Stimulated activated memory B cell treated with anti-CD40 and anti-IgM and Interleukin-4, amounts not matched to agents 10 μg/mL and 1 μg/mL and 100 μg/mL, for 72 hours (primary cell): ENCODE measurements at regions not wholly inside any gene's neighbourhood (a gene's known extent, or its start where the extent isn't known, plus 50 kb on each side); places are given as distances from the start of the nearest gene placed in this dataset.

Experiments
- ATAC-seq: fragments of 150-1000 bp; cut with Tn5 transposase; 2 replicates; pipeline ENCODE4 v1.10.0; 2021
- H3K27ac Mint-ChIP-seq: one replicate; pipeline ENCODE4 v1.8.0; 2022; ENCODE audit warnings: mild to moderate bottlenecking, mixed read lengths
- H3K27me3 Mint-ChIP-seq: one replicate; pipeline ENCODE4 v1.8.0; 2022; ENCODE audit warnings: mixed read lengths
- H3K36me3 Mint-ChIP-seq: one replicate; pipeline ENCODE4 v1.8.0; 2022; ENCODE audit warnings: mixed read lengths
- H3K4me1 Mint-ChIP-seq: one replicate; pipeline ENCODE4 v1.8.0; 2022; ENCODE audit warnings: mixed read lengths
- H3K4me3 Mint-ChIP-seq: one replicate; pipeline ENCODE4 v1.8.0; 2022; ENCODE audit warnings: mild to moderate bottlenecking, moderate library complexity, mixed read lengths
- H3K9me3 Mint-ChIP-seq: one replicate; pipeline ENCODE4 v1.8.0; 2022; ENCODE audit warnings: mixed read lengths

DNA sequence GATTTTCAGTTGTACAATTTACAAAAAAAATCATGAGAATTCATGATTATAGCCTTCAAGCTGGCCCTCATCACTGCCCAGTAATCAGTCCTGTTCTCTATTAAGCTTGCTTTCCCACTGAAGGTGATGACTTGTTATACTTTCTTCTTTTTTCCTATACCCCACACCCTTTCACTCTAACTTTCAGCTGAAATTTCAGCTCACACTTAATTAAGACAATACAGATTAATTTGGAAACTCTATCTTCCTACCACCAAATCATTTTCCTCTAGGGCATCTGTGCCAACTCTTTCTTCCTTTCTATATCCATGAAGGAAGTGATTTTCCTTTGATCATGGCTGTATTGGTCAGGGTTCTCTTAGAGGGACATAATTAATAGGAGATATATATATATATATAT lies 449.9 kb downstream of the CD109 start:
- Mint-ChIP-seq H3K4me3 (no peak overlapping the region), H3K4me1 (no peaks in the 10 kb centered on the region), H3K27me3 (no peaks in the 10 kb centered on the region), H3K36me3 (no peaks in the 10 kb centered on the region), H3K27ac (no peak overlapping the region), H3K9me3 (peaks cover 4% of the 10 kb centered on the region)
- ATAC-seq: no peak

DNA sequence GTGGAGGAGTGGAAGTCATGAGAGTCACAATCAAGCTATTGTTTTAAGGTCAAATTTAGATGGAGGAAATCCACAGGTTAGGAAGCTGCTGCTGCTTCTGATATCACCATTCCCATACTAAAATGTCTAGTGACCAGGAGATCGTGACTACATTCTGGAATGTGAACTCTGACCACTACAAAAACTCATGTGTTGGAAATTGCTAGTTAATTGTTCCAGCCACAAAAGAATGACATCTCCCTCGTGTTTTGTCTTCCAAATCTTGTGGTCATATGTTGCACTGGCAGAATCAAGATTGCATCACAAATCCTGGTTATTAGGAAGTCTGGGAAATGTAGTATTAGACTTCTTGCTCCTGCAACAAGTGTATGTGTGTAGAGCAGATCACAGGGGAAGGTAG lies 441.9 kb downstream of the CD109 start:
- Mint-ChIP-seq H3K4me1 (no peaks in the 10 kb centered on the region), H3K27me3 (no peaks in the 10 kb centered on the region), H3K27ac (no peak overlapping the region), H3K9me3 (peaks cover 10% of the 10 kb centered on the region), H3K4me3 (no peak overlapping the region), H3K36me3 (no peaks in the 10 kb centered on the region)
- no peak for ATAC-seq

DNA sequence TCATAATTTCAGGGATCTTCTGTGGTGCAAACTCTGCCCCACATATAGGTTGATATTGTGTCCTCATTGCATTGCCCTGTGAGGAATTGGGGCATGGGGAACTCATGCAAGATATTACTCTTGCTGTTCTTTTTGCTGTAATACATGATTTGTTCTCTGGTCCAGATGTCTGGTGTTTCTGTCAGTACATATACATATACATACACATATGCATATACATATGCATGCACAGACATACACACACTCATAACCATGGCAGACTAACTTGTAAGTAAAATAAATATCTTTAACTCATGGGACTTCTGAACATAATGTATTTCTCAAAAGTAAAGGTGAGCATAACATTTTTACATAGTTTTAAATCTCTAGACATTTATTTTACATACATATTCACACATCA lies 438.3 kb downstream of the CD109 start:
- no peak for ATAC-seq

DNA sequence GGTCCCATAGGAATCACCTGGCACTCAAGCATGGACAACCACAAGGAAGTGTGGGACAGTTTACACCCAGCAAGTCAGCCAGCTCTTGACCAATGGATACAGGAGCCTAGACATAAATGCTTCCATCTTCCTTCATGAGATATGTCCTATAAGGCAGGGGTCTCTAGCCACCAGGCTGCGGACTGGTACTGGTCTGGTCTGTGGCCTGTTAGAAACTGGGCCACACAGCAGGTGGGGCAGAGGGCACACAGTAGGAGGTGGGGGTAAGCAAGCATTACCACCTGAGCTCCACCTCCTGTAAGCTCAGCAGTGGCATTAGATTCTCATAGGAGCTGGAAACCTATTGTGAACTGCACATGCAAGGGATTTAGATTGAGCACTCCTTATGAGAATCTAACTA lies 437.1 kb downstream of the CD109 start:
- Mint-ChIP-seq H3K27me3 (no peaks in the 10 kb centered on the region), H3K9me3 (peaks cover 5% of the 10 kb centered on the region), H3K4me1 (no peaks in the 10 kb centered on the region), H3K36me3 (no peaks in the 10 kb centered on the region), H3K27ac (no peak overlapping the region), H3K4me3 (no peak overlapping the region)
- ATAC-seq: no peak

More for the DNA sequence above, 438.3 kb downstream of the CD109 start:
- no peaks in the 10 kb centered on the region for H3K4me1 Mint-ChIP-seq
- H3K36me3 Mint-ChIP-seq: no peaks in the 10 kb centered on the region
- H3K9me3 Mint-ChIP-seq: peaks cover 5% of the 10 kb centered on the region
- H3K4me3 Mint-ChIP-seq: no peak overlapping the region
- no peak overlapping the region for H3K27ac Mint-ChIP-seq
- H3K27me3 Mint-ChIP-seq: no peaks in the 10 kb centered on the region

DNA sequence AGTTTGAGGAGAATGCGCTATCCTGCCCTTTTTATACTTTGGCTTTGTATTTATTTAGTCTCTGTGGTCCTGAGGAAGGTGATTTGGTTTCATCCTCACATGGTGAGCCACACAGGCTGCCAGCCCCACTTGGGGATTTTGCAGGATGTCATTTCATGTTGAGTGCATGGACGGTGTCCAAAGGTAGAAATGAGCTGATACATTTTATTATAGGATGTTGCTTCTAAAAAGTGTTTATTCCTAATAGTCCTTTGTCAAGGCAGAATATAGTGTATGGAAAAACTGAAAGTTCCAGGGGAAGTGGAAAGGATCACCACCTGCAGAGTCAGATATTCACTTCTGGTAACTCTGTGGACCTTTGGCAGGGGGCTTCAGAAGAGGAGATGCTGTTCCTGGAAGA lies 434.6 kb downstream of the CD109 start:
- no peaks in the 10 kb centered on the region for H3K36me3 Mint-ChIP-seq
- H3K9me3 Mint-ChIP-seq: peaks cover 5% of the 10 kb centered on the region
- H3K27ac Mint-ChIP-seq: no peak overlapping the region
- ATAC-seq: no peak
- no peak overlapping the region for H3K4me3 Mint-ChIP-seq
- H3K27me3 Mint-ChIP-seq: no peaks in the 10 kb centered on the region
- no peaks in the 10 kb centered on the region for H3K4me1 Mint-ChIP-seq

DNA sequence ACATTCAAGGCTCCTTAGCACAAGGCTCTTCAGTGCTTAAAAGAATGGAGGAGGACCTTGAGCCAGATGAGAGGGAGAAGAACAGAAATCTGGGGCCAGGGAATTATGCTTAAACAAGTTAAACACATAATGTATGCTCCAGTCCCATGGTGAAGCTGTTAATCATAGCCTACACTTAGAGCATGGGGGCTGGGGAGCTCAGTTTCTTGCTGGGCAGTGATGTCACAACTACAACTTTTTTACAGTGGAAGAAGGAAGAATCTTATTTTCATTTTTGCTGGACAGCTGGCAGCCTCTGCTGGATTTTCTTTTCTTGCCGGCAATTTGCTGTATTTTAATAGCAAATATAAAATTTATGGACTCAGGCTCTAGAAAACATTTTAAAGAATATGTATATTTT lies 432.5 kb downstream of the CD109 start:
- no peaks in the 10 kb centered on the region for H3K36me3 Mint-ChIP-seq
- no peak overlapping the region for H3K4me3 Mint-ChIP-seq

DNA sequence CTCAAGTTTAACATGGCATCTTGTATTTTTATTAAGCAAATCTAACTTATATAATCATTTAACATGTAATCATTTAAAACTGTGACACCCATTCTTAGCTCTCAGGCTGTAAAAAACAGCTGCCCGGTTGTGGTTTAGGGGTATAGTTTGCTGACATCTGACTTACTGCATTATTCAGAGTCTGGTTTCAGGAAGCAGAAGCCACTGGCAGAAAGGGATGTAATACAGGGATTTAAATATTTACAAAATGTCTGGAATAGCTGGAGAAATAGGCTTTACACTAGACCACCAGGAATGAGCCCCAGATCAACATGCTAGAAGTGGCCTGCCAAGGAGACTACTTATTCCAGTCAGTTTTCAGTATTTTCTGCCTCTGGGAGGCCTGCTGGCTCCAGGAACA lies 421.1 kb downstream of the CD109 start:
- Mint-ChIP-seq H3K27ac (no peak overlapping the region), H3K4me1 (peaks cover 9% of the 10 kb centered on the region), H3K4me3 (no peak overlapping the region), H3K27me3 (no peaks in the 10 kb centered on the region), H3K9me3 (peaks cover 18% of the 10 kb centered on the region), H3K36me3 (no peaks in the 10 kb centered on the region)
- ATAC-seq: no peak

More for the DNA sequence above, 432.5 kb downstream of the CD109 start:
- H3K27ac Mint-ChIP-seq: no peak overlapping the region
- H3K9me3 Mint-ChIP-seq: no peaks in the 10 kb centered on the region
- ATAC-seq: no peak
- no peaks in the 10 kb centered on the region for H3K4me1 Mint-ChIP-seq
- H3K27me3 Mint-ChIP-seq: no peaks in the 10 kb centered on the region

DNA sequence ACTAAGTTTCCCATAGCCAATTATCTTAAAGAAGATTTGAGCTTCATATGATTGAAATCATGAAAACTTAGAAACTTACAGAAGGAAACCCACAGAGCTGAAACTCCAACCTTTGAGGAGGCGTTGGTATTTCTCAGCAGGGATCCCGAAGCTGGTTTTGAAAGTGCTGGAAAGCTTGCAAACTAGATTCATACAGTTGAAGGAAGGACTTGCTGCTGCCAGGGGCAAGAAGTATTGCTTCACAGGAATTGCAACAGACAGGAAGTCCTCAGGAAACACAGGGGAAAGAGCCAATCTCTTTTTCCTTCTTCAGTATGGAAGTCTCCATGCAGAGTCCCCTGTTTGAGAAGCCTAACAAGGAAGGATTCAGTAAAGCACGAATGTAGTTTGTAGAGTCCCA lies 419.7 kb downstream of the CD109 start:
- H3K27ac Mint-ChIP-seq: no peak overlapping the region
- H3K9me3 Mint-ChIP-seq: peaks cover 12% of the 10 kb centered on the region
- no peak for ATAC-seq
- peaks cover 9% of the 10 kb centered on the region for H3K4me1 Mint-ChIP-seq
- no peaks in the 10 kb centered on the region for H3K27me3 Mint-ChIP-seq
- no peaks in the 10 kb centered on the region for H3K36me3 Mint-ChIP-seq
- no peak overlapping the region for H3K4me3 Mint-ChIP-seq

DNA sequence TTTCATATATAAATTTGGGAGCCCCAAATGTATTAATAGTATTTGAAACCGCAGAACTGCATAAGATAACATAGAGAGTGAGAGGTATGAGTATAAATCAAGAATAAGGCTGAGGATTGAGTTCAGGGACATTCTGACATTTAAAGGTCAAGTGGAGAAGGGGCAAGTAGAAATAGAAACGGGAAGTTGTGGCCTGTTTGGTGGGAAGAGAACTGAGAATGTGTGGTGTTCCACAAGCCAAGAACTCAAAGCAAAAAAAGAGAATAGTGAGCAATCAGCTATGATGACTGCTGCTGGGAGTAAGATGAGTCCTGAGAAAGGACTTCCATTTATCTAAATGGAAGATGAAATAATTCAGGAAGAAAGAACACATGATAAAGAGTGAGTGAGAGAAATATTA lies 418.4 kb downstream of the CD109 start:
- no peaks in the 10 kb centered on the region for H3K36me3 Mint-ChIP-seq
- H3K4me3 Mint-ChIP-seq: no peak overlapping the region
- ATAC-seq: peak; percentile 48
- peaks cover 9% of the 10 kb centered on the region for H3K4me1 Mint-ChIP-seq
- H3K9me3 Mint-ChIP-seq: peaks cover 12% of the 10 kb centered on the region
- no peak overlapping the region for H3K27ac Mint-ChIP-seq
- H3K27me3 Mint-ChIP-seq: no peaks in the 10 kb centered on the region

DNA sequence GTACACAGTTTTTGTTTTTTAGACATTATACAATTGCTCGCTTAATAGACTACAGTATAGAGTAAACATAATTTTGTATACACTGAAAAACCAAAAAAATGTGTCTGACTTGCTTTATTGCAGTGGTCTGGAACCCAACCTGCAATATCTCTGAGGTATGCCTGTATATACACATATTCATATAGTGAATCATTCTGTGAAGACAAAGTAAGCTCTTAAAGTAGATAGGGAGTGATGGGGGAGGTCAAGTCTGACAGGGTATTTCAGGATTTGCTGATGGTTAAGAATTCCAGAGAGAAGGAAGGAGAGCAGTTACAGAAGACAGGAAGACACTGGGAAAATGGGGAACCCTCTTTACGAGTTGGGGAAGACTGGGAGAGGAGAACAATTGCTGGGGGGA lies 417.9 kb downstream of the CD109 start:
- no peak for ATAC-seq
- H3K27ac Mint-ChIP-seq: no peak overlapping the region
- peaks cover 12% of the 10 kb centered on the region for H3K9me3 Mint-ChIP-seq
- H3K36me3 Mint-ChIP-seq: no peaks in the 10 kb centered on the region
- no peaks in the 10 kb centered on the region for H3K27me3 Mint-ChIP-seq
- peaks cover 9% of the 10 kb centered on the region for H3K4me1 Mint-ChIP-seq
- no peak overlapping the region for H3K4me3 Mint-ChIP-seq

DNA sequence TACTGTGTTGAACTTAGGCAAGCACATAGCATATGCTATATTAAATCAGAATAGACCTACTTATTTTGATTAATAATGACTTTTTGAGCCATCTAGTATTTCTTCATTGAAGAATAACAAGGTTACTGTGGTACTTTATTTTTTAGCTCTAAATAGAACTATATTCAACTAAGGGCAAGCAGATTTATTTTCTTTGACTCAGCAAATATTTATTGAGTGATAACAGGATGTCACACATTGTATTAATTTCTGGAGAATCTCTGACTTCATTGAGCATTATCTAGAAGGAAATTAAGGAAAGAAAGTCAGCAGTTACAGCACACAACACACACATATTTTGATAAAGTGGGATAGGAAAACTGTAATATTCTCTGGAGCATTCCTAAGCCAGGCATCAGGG lies 407.4 kb downstream of the CD109 start:
- Mint-ChIP-seq H3K27me3 (no peaks in the 10 kb centered on the region), H3K9me3 (no peaks in the 10 kb centered on the region), H3K36me3 (no peaks in the 10 kb centered on the region), H3K27ac (no peak overlapping the region), H3K4me3 (no peak overlapping the region), H3K4me1 (no peaks in the 10 kb centered on the region)
- no peak for ATAC-seq

DNA sequence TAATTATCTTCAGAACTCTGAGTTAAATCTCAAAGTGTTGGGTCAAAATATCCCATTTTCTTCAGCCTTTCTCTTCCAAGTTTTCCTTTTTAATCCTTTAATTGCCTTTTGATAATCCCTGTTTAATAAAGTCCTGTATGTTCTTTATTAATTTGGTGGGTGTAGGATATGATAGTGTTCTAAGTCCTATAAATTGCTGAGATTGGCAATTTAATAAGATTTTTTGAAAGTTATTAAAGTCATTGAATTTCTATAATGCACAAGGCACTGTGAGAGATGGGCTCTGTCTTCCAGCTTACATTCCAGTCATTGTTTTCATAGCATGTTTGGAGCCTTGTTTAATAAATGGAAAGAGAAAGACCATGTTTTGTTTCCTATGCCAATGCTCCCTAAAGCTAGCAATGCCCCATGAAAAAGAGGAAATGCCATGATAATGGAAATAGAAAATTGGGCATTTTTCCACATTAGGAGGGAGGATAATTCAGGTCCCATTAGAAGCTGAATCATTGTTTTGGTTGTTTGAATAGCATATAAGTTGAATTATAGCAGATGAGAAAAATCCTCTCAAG lies 404.8 kb downstream of the CD109 start:
- ATAC-seq: no peak
- Mint-ChIP-seq H3K4me3 (no peak overlapping the region), H3K4me1 (no peaks in the 10 kb centered on the region), H3K36me3 (no peaks in the 10 kb centered on the region), H3K27me3 (no peaks in the 10 kb centered on the region), H3K27ac (no peak overlapping the region), H3K9me3 (peaks cover 2% of the 10 kb centered on the region)

DNA sequence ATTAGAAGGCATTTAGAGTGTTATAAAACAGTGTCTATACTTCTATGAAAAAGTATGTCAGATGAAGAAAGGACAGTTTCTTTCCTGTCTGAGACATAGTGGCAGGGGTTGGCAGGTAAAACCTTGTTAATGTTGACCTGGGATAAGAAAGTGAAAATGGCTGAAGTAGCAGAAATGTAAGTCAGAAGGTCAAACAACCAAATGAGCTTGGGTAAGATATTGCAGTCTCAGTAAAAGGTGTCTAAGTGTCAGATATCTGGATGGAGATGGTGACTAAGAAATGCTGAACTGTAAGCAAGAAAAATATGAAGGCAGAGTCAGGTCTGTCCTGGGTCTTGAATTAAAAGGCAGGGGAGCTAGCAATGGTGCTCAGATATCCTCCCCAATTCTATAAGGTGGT lies 400.3 kb downstream of the CD109 start:
- H3K27ac Mint-ChIP-seq: no peak overlapping the region
- no peaks in the 10 kb centered on the region for H3K36me3 Mint-ChIP-seq
- peaks cover 3% of the 10 kb centered on the region for H3K9me3 Mint-ChIP-seq
- ATAC-seq: no peak
- H3K4me1 Mint-ChIP-seq: no peaks in the 10 kb centered on the region
- H3K4me3 Mint-ChIP-seq: no peak overlapping the region
- H3K27me3 Mint-ChIP-seq: no peaks in the 10 kb centered on the region

DNA sequence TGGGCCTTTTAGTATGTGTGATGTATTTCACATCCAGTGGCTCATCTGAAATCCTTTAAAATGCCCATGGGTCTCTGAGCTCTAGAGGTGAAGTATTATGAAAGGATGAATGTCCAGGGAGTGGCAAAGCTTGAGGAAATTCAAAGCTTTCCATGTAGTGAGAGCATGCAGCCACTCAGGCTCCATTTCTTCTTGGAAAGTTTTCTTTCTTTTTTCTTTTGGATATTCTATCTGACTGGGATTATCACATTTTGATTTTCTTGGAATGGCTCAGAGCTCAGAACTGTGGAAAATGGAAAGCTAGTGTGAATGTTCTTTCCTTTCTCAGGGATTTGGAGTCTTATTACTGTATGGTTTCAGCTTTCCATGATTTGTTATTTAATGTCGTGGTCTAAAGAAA lies 397.4 kb downstream of the CD109 start:
- Mint-ChIP-seq H3K36me3 (no peaks in the 10 kb centered on the region), H3K9me3 (peaks cover 3% of the 10 kb centered on the region), H3K27me3 (no peaks in the 10 kb centered on the region), H3K27ac (no peak overlapping the region), H3K4me3 (no peak overlapping the region), H3K4me1 (no peaks in the 10 kb centered on the region)
- no peak for ATAC-seq

DNA sequence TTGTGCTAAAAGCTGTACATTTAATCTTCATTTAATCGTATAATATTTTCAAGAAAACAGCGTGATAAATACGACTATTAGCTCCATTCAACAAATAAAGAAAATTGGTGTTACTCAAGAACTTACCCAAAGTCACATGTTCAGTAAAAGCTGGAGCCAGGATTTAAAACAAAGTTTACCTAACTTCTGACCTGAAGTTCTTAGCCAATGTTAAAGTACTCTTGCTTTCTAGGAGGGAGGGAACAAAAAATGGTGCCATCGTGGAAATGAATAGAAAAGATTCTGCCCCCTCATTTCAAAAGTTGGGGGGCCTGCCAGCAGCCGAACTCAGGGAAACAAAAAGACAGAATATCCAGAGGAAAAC lies 395.8 kb downstream of the CD109 start:
- Mint-ChIP-seq H3K27me3 (no peaks in the 10 kb centered on the region), H3K4me1 (no peaks in the 10 kb centered on the region), H3K4me3 (no peak overlapping the region), H3K9me3 (peaks cover 3% of the 10 kb centered on the region), H3K36me3 (no peaks in the 10 kb centered on the region), H3K27ac (no peak overlapping the region)
- no peak for ATAC-seq

DNA sequence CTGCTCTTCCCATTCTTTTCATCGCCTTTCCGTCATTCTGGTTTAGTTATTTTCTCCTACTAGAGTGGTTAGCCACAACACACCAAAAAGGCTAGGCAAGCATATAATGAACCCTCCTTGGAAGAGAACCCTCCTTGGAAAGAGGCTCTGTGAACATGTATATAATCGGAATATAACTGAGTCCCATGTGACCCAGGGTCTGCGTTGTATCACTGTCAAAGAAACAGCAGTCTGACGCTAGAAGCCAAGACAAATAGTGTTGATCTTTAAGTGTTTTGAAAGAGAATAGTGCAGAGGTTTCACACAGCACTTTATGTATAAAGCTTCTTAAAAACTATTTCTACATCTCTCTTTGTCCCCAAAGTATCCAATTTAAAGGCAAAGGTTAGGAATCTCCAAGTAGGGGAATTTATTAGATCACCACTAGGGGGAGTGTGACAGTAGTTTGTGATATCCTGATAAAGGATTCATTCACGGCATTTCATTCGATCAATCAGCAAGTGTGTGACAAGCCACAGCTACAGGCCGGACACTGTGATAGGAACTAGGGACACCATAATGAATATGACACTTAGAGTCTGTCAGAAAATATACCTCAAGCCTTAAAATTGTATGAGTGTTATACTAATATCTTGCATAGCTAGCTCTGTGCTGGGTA lies 395.3 kb downstream of the CD109 start:
- no peaks in the 10 kb centered on the region for H3K27me3 Mint-ChIP-seq
- peaks cover 3% of the 10 kb centered on the region for H3K9me3 Mint-ChIP-seq
- no peaks in the 10 kb centered on the region for H3K4me1 Mint-ChIP-seq
- no peak overlapping the region for H3K27ac Mint-ChIP-seq
- no peak for ATAC-seq
- no peak overlapping the region for H3K4me3 Mint-ChIP-seq
- no peaks in the 10 kb centered on the region for H3K36me3 Mint-ChIP-seq

DNA sequence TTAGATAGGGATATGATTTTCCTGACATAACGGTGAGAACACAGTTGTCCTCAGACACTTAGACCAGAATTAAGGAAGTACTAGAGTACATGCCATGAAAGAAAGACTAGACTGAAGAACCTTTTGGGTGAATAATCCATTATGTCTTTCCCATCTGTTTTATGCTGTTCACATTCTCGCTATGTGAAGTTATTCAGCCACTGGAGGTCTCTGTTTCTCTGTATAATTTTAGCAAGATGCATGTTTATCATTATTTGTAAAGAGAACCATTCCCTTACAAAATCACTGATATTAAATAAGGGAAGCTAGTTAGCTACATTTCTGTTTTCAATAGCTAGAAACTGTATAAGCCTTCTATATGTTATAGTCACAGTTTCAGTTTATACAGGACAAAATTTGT lies 391.9 kb downstream of the CD109 start:
- no peak overlapping the region for H3K27ac Mint-ChIP-seq
- ATAC-seq: no peak
- no peak overlapping the region for H3K4me3 Mint-ChIP-seq
- no peaks in the 10 kb centered on the region for H3K4me1 Mint-ChIP-seq
- no peaks in the 10 kb centered on the region for H3K36me3 Mint-ChIP-seq
- no peaks in the 10 kb centered on the region for H3K9me3 Mint-ChIP-seq
- no peaks in the 10 kb centered on the region for H3K27me3 Mint-ChIP-seq
